Spleen (tissue), 11 donors: ENCODE measurements at regions not wholly inside any gene's neighbourhood (a gene's known extent, or its start where the extent isn't known, plus 50 kb on each side); places are given as distances from the start of the nearest gene placed in this dataset.

ENCODE experiments used
- DNase-seq: peaks from one replicate; pipeline ENCODE4 v3.0.0-alpha.2; 2020
- H3K27ac ChIP-seq, 8 donors: fragments of 200-600 bp; sonication (generic) in 7 of 8; 1 replicate in 4 of 8; 2 replicates in 4 of 8; pipeline versions ENCODE4 v1.5.0 to v1.8.0; 2016 to 2021; ENCODE audit warnings: inconsistent platforms in 4 of 8, mild to moderate bottlenecking in 4 of 8, moderate library complexity in 1 of 8
- H3K27me3 ChIP-seq, 7 donors: fragments of 200-600 bp; sonication (generic) in 6 of 7; replicated peaks in 1 of 7; 1 replicate in 4 of 7; 2 replicates in 3 of 7; pipeline versions ENCODE4 v1.5.0 to v1.8.0; 2016 to 2021; ENCODE audit warnings: inconsistent platforms in 3 of 7, mild to moderate bottlenecking in 1 of 7
- H3K36me3 ChIP-seq, 6 donors: fragments of 200-600 bp; sonication (generic) in 5 of 6; 1 replicate in 4 of 6; 2 replicates in 2 of 6; pipeline versions ENCODE4 v1.5.0 to v1.8.0; 2016 to 2021; ENCODE audit warnings: inconsistent platforms in 2 of 6
- H3K4me1 ChIP-seq, 6 donors: fragments of 200-600 bp; sonication (generic) in 5 of 6; 1 replicate in 3 of 6; 2 replicates in 3 of 6; pipeline versions ENCODE4 v1.5.0 to v1.8.0; 2016 to 2021; ENCODE audit warnings: inconsistent platforms in 3 of 6
- H3K4me3 ChIP-seq, 8 donors: fragments of 200-600 bp; sonication (generic) in 7 of 8; 1 replicate in 4 of 8; 2 replicates in 4 of 8; pipeline versions ENCODE4 v1.5.0 to v1.8.0; 2016 to 2021; ENCODE audit warnings: inconsistent platforms in 4 of 8, mild to moderate bottlenecking in 4 of 8, moderate library complexity in 2 of 8
- H3K9me3 ChIP-seq, 8 donors: fragments of 200-600 bp; sonication (generic) in 7 of 8; 1 replicate in 4 of 8; 2 replicates in 4 of 8; pipeline versions ENCODE4 v1.5.0 to v1.8.0; 2016 to 2021; ENCODE audit warnings: inconsistent platforms in 4 of 8
- POLR2A ChIP-seq, 3 donors: fragments of 450-650 bp; IDR thresholded peaks; one replicate each; pipeline ENCODE4 v1.5.1; 2017; ENCODE audit warnings: antibody characterized with exemption in 3 of 3, mild to moderate bottlenecking in 1 of 3
- POLR2AphosphoS5 ChIP-seq, 3 donors: sonication (generic); formaldehyde crosslinking; IDR thresholded peaks; one replicate each; pipeline ENCODE4 v1.5.1; 2017; ENCODE audit warnings: antibody characterized with exemption in 3 of 3
- WGBS, 5 donors: extraction: QIAGEN DNeasy Blood & Tissue Kit in 3 of 5; methylation state at CpG; one replicate each; pipeline versions ENCODE4 v1.1.5 to v1.1.7; 2013 to 2018; 5-methylcytosine and 5-hydroxymethylcytosine counted together
- intact Hi-C: fragments of 100-400 bp; cut with DNase I; formaldehyde crosslinking; loops from one replicate; pipeline ENCODE4 v1.15.0; 2023; ENCODE audit warnings: low total_unique reads
- TF ChIP-seq, protein P1 (sequence below), 11 experiments: fragments of 200-600 bp in 7 of 11; fragments of 450-650 bp in 4 of 11; sonication (generic) in 4 of 11; IDR thresholded peaks in 8 of 11; conservative IDR thresholded peaks in 3 of 11; 1 replicate in 7 of 11; 2 replicates in 4 of 11; pipeline versions ENCODE4 v1.4.0 to v1.8.0; 2016 to 2021; ENCODE audit warnings: antibody characterized with exemption in 11 of 11, inconsistent platforms in 4 of 11, mild to moderate bottlenecking in 1 of 11
- donor health status: healthy with polysubstance abuse.
- donor health status: DM: no; HTN: no; CAD: no; lungs with moderate emphysema.
- donor health status: DM: no; HTN: no; CAD: no.
- donor health status: Bipolar disorder and iron deficiency.
- donor health status: healthy.
- donor health status: DM: no; HTN: no; CAD: no.
- donor health status: DM: yes; HTN: yes; CAD: no.

DNA sequence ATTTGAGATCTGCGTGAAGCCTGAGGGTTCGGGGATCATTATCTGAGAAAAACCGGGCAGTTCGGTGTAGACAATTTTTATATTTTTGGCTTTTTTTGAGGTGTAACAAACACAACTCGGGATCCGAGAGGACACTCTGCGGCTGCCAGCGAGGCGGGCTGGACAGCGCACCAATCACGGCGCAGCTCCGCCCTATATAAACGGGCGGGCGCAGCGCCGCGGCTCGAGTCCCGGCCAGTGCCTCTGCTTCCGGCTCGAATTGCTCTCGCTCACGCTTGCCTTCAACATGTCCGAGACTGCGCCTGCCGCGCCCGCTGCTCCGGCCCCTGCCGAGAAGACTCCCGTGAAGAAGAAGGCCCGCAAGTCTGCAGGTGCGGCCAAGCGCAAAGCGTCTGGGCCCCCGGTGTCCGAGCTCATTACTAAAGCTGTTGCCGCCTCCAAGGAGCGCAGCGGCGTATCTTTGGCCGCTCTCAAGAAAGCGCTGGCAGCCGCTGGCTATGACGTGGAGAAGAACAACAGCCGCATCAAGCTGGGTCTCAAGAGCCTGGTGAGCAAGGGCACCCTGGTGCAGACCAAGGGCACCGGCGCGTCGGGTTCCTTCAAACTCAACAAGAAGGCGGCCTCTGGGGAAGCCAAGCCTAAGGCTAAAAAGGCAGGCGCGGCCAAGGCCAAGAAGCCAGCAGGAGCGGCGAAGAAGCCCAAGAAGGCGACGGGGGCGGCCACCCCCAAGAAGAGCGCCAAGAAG lies 69.0 kb downstream of the HFE start:
- no peaks in the 10 kb centered on the region for H3K36me3 ChIP-seq
- no peaks in the 10 kb centered on the region for H3K27me3 ChIP-seq
- H3K9me3 ChIP-seq: no peaks in the 10 kb centered on the region
- peak overlapping the region; percentile 43 to 83 (median 56) for H3K4me3 ChIP-seq
- TF ChIP-seq POLR2A (IDR thresholded peaks at IDR 0.05) (peak; percentile 99 to 100 (median 100)), POLR2AphosphoS5 (IDR thresholded peaks at IDR 0.05) (peak; percentile 100)
- TF ChIP-seq, protein P1, sequence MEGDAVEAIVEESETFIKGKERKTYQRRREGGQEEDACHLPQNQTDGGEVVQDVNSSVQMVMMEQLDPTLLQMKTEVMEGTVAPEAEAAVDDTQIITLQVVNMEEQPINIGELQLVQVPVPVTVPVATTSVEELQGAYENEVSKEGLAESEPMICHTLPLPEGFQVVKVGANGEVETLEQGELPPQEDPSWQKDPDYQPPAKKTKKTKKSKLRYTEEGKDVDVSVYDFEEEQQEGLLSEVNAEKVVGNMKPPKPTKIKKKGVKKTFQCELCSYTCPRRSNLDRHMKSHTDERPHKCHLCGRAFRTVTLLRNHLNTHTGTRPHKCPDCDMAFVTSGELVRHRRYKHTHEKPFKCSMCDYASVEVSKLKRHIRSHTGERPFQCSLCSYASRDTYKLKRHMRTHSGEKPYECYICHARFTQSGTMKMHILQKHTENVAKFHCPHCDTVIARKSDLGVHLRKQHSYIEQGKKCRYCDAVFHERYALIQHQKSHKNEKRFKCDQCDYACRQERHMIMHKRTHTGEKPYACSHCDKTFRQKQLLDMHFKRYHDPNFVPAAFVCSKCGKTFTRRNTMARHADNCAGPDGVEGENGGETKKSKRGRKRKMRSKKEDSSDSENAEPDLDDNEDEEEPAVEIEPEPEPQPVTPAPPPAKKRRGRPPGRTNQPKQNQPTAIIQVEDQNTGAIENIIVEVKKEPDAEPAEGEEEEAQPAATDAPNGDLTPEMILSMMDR (IDR thresholded peaks at IDR 0.05 in 8 of 11, conservative IDR thresholded peaks at IDR 0.05 in 3 of 11): peak in 4 of 11 experiments; percentile 10 to 30 (median 23)
- intact Hi-C loops: loop anchor here (5.0 kb wide), 1 partner anchor 41 kb away; a partner anchor contains a TSS
- 0 to 1% (median 0%) methylated on average over 30 to 61 of the region's 61 CpGs for WGBS, 5 donors
- H3K4me1 ChIP-seq: peaks cover 4 to 46% (median 30%) of the 10 kb centered on the region in 6 donors
- DNase-seq: peak; percentile 99
- H3K27ac ChIP-seq: peak overlapping the region; percentile 97 to 99 (median 98)

DNA sequence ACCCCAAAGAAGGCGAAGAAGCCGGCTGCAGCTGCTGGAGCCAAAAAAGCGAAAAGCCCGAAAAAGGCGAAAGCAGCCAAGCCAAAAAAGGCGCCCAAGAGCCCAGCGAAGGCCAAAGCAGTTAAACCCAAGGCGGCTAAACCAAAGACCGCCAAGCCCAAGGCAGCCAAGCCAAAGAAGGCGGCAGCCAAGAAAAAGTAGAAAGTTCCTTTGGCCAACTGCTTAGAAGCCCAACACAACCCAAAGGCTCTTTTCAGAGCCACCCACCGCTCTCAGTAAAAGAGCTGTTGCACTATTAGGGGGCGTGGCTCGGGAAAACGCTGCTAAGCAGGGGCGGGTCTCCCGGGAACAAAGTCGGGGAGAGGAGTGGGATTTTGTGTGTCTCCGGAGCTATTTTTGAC lies 69.6 kb downstream of the HFE start:
- H3K36me3 ChIP-seq: no peaks in the 10 kb centered on the region
- intact Hi-C loops: loop anchor here (5.0 kb wide), 1 partner anchor 40 kb away; a partner anchor contains a TSS
- H3K9me3 ChIP-seq: no peaks in the 10 kb centered on the region
- peaks cover 4 to 50% (median 34%) of the 10 kb centered on the region in 6 donors for H3K4me1 ChIP-seq
- TF ChIP-seq POLR2AphosphoS5 (IDR thresholded peaks at IDR 0.05) (peak in 2 of 3 donors; percentile 66 to 91), POLR2A (IDR thresholded peaks at IDR 0.05) (peak in 2 of 3 donors; percentile 28 to 71)
- TF ChIP-seq, protein P1 (IDR thresholded peaks at IDR 0.05 in 8 of 11, conservative IDR thresholded peaks at IDR 0.05 in 3 of 11): no peak
- no peaks in the 10 kb centered on the region for H3K27me3 ChIP-seq
- WGBS, 5 donors: 0 to 1% (median 0%) methylated on average over 18 of the region's 18 CpGs
- peak; percentile 91 for DNase-seq
- peak overlapping the region; percentile 43 to 83 (median 56) for H3K4me3 ChIP-seq
- peak overlapping the region; percentile 97 to 99 (median 98) for H3K27ac ChIP-seq

DNA sequence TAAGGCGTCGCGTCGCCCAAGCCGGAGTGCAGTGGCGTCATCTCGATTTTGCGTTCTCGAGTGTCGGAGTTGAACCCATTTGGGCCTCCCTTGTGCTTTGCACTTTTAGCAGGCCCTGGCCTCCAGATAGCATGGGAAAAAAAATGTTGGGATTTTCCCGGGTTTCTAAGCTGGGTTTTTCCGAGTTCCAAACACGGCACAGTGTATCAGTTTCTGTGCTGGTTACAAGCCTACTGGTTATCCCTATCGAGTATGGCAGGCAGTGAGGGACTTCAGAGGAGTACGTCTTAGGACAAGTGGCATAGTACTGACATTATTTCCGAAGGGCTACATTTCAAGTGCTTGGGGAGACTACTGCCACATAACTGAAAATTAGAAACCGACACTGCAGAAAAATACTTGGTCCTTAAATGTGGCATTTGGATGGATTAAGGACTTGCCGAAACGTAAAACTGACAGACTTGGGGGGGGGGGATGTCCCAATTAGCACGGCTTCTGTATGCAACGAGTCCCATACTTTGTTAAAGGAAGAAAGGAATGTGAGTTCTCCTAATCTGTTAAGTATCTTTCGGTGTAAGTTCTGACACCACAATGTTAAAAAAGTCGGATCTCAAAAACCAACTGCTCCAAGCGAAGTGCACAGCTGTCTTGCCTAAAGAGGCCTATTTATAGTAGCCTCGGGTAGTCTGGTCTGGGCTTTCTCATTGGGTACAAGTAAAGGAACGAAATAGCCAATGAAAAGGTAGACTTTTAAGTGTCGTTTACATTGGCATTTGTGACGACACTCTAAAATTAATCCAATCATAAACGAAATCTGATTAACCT lies 70.2 kb downstream of the HFE start:
- intact Hi-C loops: loop anchor here (5.0 kb wide), 1 partner anchor 40 kb away; a partner anchor contains a TSS

More for the DNA sequence above, 70.2 kb downstream of the HFE start:
- peak overlapping the region; percentile 43 to 83 (median 56) for H3K4me3 ChIP-seq
- H3K27me3 ChIP-seq: no peaks in the 10 kb centered on the region
- H3K27ac ChIP-seq: peak overlapping the region; percentile 97 to 99 (median 98)
- no peak for DNase-seq
- H3K4me1 ChIP-seq: peaks cover 4 to 56% (median 38%) of the 10 kb centered on the region in 6 donors
- TF ChIP-seq, protein P1 (IDR thresholded peaks at IDR 0.05 in 8 of 11, conservative IDR thresholded peaks at IDR 0.05 in 3 of 11): peak in 1 of 11 experiments; percentile 11
- TF ChIP-seq POLR2A (IDR thresholded peaks at IDR 0.05): peak; percentile 88 to 98 (median 93)
- peak in 1 of 3 donors; percentile 99 for TF ChIP-seq POLR2AphosphoS5 (IDR thresholded peaks at IDR 0.05)
- H3K36me3 ChIP-seq: peaks cover 0 to 1% (median 0%) of the 10 kb centered on the region in 6 donors
- no peaks in the 10 kb centered on the region for H3K9me3 ChIP-seq
- WGBS, 5 donors: 0 to 1% (median 0%) methylated on average over 29 of the region's 29 CpGs
